ENCODE measurements at regions not wholly inside any gene's neighbourhood (a gene's known extent, or its start where the extent isn't known, plus 50 kb on each side); places are given as distances from the start of the nearest gene placed in this dataset.

GRCh38 chr2:225137971-225138370 is 95.7 kb upstream of the DOCK10 start:
- DNase-seq (ENCODE audit: low read depth), result no peak

GRCh38 chr2:225136552-225136951 is 94.3 kb upstream of the DOCK10 start:
- DNase-seq (ENCODE audit: low read depth), result no peak

GRCh38 chr2:225131898-225132297 is 89.6 kb upstream of the DOCK10 start:
- no peak for DNase-seq (ENCODE audit: low read depth)

GRCh38 chr2:225130093-225130492 is 87.8 kb upstream of the DOCK10 start:
- no peak for DNase-seq (ENCODE audit: low read depth)

- DNase-seq (ENCODE audit: low read depth), result no peak
Measured at GRCh38 chr2:225124311-225125017, 82.2 kb upstream of the DOCK10 start.

- DNase-seq (ENCODE audit: low read depth), result peak; percentile 19
Measured at GRCh38 chr2:225122583-225123486, 80.6 kb upstream of the DOCK10 start.

- DNase-seq (ENCODE audit: low read depth), result no peak
Measured at GRCh38 chr2:225122007-225122406, 79.7 kb upstream of the DOCK10 start.

GRCh38 chr2:225120186-225120585 is 77.9 kb upstream of the DOCK10 start:
- DNase-seq (ENCODE audit: low read depth), result no peak

GRCh38 chr2:225117051-225117716 is 74.9 kb upstream of the DOCK10 start:
- DNase-seq (ENCODE audit: low read depth), result no peak

- no peak for DNase-seq (ENCODE audit: low read depth)
Measured at GRCh38 chr2:225114786-225115323, 72.6 kb upstream of the DOCK10 start.

- no peak for DNase-seq (ENCODE audit: low read depth)
Measured at GRCh38 chr2:225113371-225114015, 71.2 kb upstream of the DOCK10 start.

- DNase-seq (ENCODE audit: low read depth), result no peak
Measured at GRCh38 chr2:225112362-225113126, 70.3 kb upstream of the DOCK10 start.

- DNase-seq (ENCODE audit: low read depth), result no peak
Measured at GRCh38 chr2:225108805-225109204, 66.5 kb upstream of the DOCK10 start.

- DNase-seq (ENCODE audit: low read depth), result no peak
Measured at GRCh38 chr2:225104971-225105370, 62.7 kb upstream of the DOCK10 start.

GRCh38 chr2:225104321-225104720 is 62.1 kb upstream of the DOCK10 start:
- DNase-seq (ENCODE audit: low read depth), result no peak

GRCh38 chr2:225103737-225104141 is 61.5 kb upstream of the DOCK10 start:
- no peak for DNase-seq (ENCODE audit: low read depth)

- DNase-seq (ENCODE audit: low read depth), result no peak
Measured at GRCh38 chr2:225100856-225101294, 58.6 kb upstream of the DOCK10 start.

GRCh38 chr2:225100269-225100668 is 58.0 kb upstream of the DOCK10 start:
- DNase-seq (ENCODE audit: low read depth), result no peak

GRCh38 chr2:225097035-225097434 is 54.8 kb upstream of the DOCK10 start:
- no peak for DNase-seq (ENCODE audit: low read depth)

All from stimulated activated CD4-positive, alpha-beta T cell treated with anti-CD3 and anti-CD28 coated beads, Interleukin-2, amount 100 ng/mL, for 4 hours (primary cell).